ENCODE measurements at regions not wholly inside any gene's neighbourhood (a gene's known extent, or its start where the extent isn't known, plus 50 kb on each side); places are given as distances from the start of the nearest gene placed in this dataset.

GRCh38 chr3:150096700-150097587, 126.2 kb upstream of the PFN2 start:
- peak overlapping the region; percentile 66 for H2BK5ac ChIP-seq (ENCODE audit: low read length)
- no peak overlapping the region for H3K4me3 ChIP-seq (ENCODE audit: low read length)

GRCh38 chr3:150094150-150094933, 123.6 kb upstream of the PFN2 start:
- no peak overlapping the region for H3K27ac ChIP-seq (ENCODE audit: low read depth, low read length)
- no peak overlapping the region for H3K56ac ChIP-seq (ENCODE audit: low read length)
- H3K36me3 ChIP-seq (ENCODE audit: control insufficient read depth, insufficient read depth, low read length): no peaks in the 10 kb centered on the region
- H3K79me1 ChIP-seq (ENCODE audit: low read length): no peaks in the 10 kb centered on the region
- no peaks in the 10 kb centered on the region for H3K27me3 ChIP-seq (ENCODE audit: insufficient read depth, low read length, poor library complexity)
- H3K4me1 ChIP-seq (ENCODE audit: control insufficient read depth, low read depth, low read length): peaks cover 11% of the 10 kb centered on the region
- H3K23ac ChIP-seq (ENCODE audit: low read length): no peak overlapping the region
- H4K5ac ChIP-seq (ENCODE audit: low read length): no peak overlapping the region
- H3K18ac ChIP-seq (ENCODE audit: low read length): no peak overlapping the region
- H2BK120ac ChIP-seq (ENCODE audit: low read depth, low read length): no peak overlapping the region
- WGBS (ENCODE audit: extremely low coverage, insufficient coverage, low lambda C conversion rate): no CpG with 5 or more reads among the region's 7 CpGs
- no peak overlapping the region for H3K4me2 ChIP-seq (ENCODE audit: low read length)
- H4K8ac ChIP-seq (ENCODE audit: low read depth, low read length): no peak overlapping the region
- no peak overlapping the region for H3K9ac ChIP-seq (ENCODE audit: low read length)
- no peak overlapping the region for H2BK15ac ChIP-seq (replicated peaks; ENCODE audit: low read depth)
- no peak overlapping the region for H2BK5ac ChIP-seq (ENCODE audit: low read length)
- DNase-seq: peak; percentile 47
- no peaks in the 10 kb centered on the region for H3K79me2 ChIP-seq (ENCODE audit: control insufficient read depth, insufficient read depth, low read length)
- no peak overlapping the region for H2AK5ac ChIP-seq (ENCODE audit: low read length)
- H3K4ac ChIP-seq (ENCODE audit: low read depth, low read length): no peak overlapping the region
- H3K4me3 ChIP-seq (ENCODE audit: low read length): no peak overlapping the region

More at GRCh38 chr3:150096700-150097587, 126.2 kb upstream of the PFN2 start:
- peak overlapping the region; percentile 15 for H3K9ac ChIP-seq (ENCODE audit: low read length)
- H3K4ac ChIP-seq (ENCODE audit: low read depth, low read length): peak overlapping the region; percentile 62
- H3K27me3 ChIP-seq (ENCODE audit: insufficient read depth, low read length, poor library complexity): no peaks in the 10 kb centered on the region
- H3K36me3 ChIP-seq (ENCODE audit: control insufficient read depth, insufficient read depth, low read length): no peaks in the 10 kb centered on the region
- peak overlapping the region; percentile 35 for H2AK5ac ChIP-seq (ENCODE audit: low read length)
- no peak overlapping the region for H4K5ac ChIP-seq (ENCODE audit: low read length)
- no peaks in the 10 kb centered on the region for H3K79me2 ChIP-seq (ENCODE audit: control insufficient read depth, insufficient read depth, low read length)
- H3K4me1 ChIP-seq (ENCODE audit: control insufficient read depth, low read depth, low read length): peaks cover 11% of the 10 kb centered on the region
- H3K18ac ChIP-seq (ENCODE audit: low read length): peak overlapping the region; percentile 65
- H4K8ac ChIP-seq (ENCODE audit: low read depth, low read length): no peak overlapping the region
- H3K23ac ChIP-seq (ENCODE audit: low read length): no peak overlapping the region
- H2BK120ac ChIP-seq (ENCODE audit: low read depth, low read length): peak overlapping the region; percentile 74
- H3K27ac ChIP-seq (ENCODE audit: low read depth, low read length): peak overlapping the region; percentile 70
- peak; percentile 94 for DNase-seq
- no peak overlapping the region for H3K4me2 ChIP-seq (ENCODE audit: low read length)
- WGBS (ENCODE audit: extremely low coverage, insufficient coverage, low lambda C conversion rate): no CpG with 5 or more reads among the region's 3 CpGs
- no peak overlapping the region for H2BK15ac ChIP-seq (replicated peaks; ENCODE audit: low read depth)
- no peaks in the 10 kb centered on the region for H3K79me1 ChIP-seq (ENCODE audit: low read length)
- peak overlapping the region; percentile 72 for H3K56ac ChIP-seq (ENCODE audit: low read length)

- H2BK5ac ChIP-seq (ENCODE audit: low read length): no peak overlapping the region
- H2BK15ac ChIP-seq (replicated peaks; ENCODE audit: low read depth): no peak overlapping the region
- no peak overlapping the region for H3K4me2 ChIP-seq (ENCODE audit: low read length)
- no peak overlapping the region for H4K8ac ChIP-seq (ENCODE audit: low read depth, low read length)
- H3K4me1 ChIP-seq (ENCODE audit: control insufficient read depth, low read depth, low read length): peaks cover 6% of the 10 kb centered on the region
- H3K4me3 ChIP-seq (ENCODE audit: low read length): no peak overlapping the region
- H2BK120ac ChIP-seq (ENCODE audit: low read depth, low read length): no peak overlapping the region
- no peaks in the 10 kb centered on the region for H3K27me3 ChIP-seq (ENCODE audit: insufficient read depth, low read length, poor library complexity)
- H3K9ac ChIP-seq (ENCODE audit: low read length): no peak overlapping the region
- DNase-seq: no peak
- no peak overlapping the region for H3K56ac ChIP-seq (ENCODE audit: low read length)
- H3K23ac ChIP-seq (ENCODE audit: low read length): no peak overlapping the region
- H3K4ac ChIP-seq (ENCODE audit: low read depth, low read length): no peak overlapping the region
- WGBS (ENCODE audit: extremely low coverage, insufficient coverage, low lambda C conversion rate): no CpG with 5 or more reads among the region's 4 CpGs
- H3K36me3 ChIP-seq (ENCODE audit: control insufficient read depth, insufficient read depth, low read length): no peaks in the 10 kb centered on the region
- no peaks in the 10 kb centered on the region for H3K79me1 ChIP-seq (ENCODE audit: low read length)
- H3K18ac ChIP-seq (ENCODE audit: low read length): no peak overlapping the region
- no peak overlapping the region for H3K27ac ChIP-seq (ENCODE audit: low read depth, low read length)
- H2AK5ac ChIP-seq (ENCODE audit: low read length): no peak overlapping the region
- no peaks in the 10 kb centered on the region for H3K79me2 ChIP-seq (ENCODE audit: control insufficient read depth, insufficient read depth, low read length)
- H4K5ac ChIP-seq (ENCODE audit: low read length): no peak overlapping the region
These were observed 120.9 kb upstream of the PFN2 start for GRCh38 chr3:150091626-150092025.

GRCh38 chr3:150090877-150091276, 120.2 kb upstream of the PFN2 start:
- H3K27me3 ChIP-seq (ENCODE audit: insufficient read depth, low read length, poor library complexity): no peaks in the 10 kb centered on the region
- H4K8ac ChIP-seq (ENCODE audit: low read depth, low read length): no peak overlapping the region
- no peak overlapping the region for H3K27ac ChIP-seq (ENCODE audit: low read depth, low read length)
- H2BK5ac ChIP-seq (ENCODE audit: low read length): no peak overlapping the region
- no peak overlapping the region for H3K4ac ChIP-seq (ENCODE audit: low read depth, low read length)
- no CpG with 5 or more reads among the region's 2 CpGs for WGBS (ENCODE audit: extremely low coverage, insufficient coverage, low lambda C conversion rate)
- DNase-seq: no peak
- no peaks in the 10 kb centered on the region for H3K36me3 ChIP-seq (ENCODE audit: control insufficient read depth, insufficient read depth, low read length)
- no peaks in the 10 kb centered on the region for H3K4me1 ChIP-seq (ENCODE audit: control insufficient read depth, low read depth, low read length)
- no peak overlapping the region for H2BK15ac ChIP-seq (replicated peaks; ENCODE audit: low read depth)
- no peak overlapping the region for H3K4me2 ChIP-seq (ENCODE audit: low read length)
- no peak overlapping the region for H3K56ac ChIP-seq (ENCODE audit: low read length)
- no peak overlapping the region for H4K5ac ChIP-seq (ENCODE audit: low read length)
- H3K79me1 ChIP-seq (ENCODE audit: low read length): no peaks in the 10 kb centered on the region
- no peak overlapping the region for H2BK120ac ChIP-seq (ENCODE audit: low read depth, low read length)
- H2AK5ac ChIP-seq (ENCODE audit: low read length): no peak overlapping the region
- H3K79me2 ChIP-seq (ENCODE audit: control insufficient read depth, insufficient read depth, low read length): no peaks in the 10 kb centered on the region
- no peak overlapping the region for H3K23ac ChIP-seq (ENCODE audit: low read length)
- H3K9ac ChIP-seq (ENCODE audit: low read length): no peak overlapping the region
- no peak overlapping the region for H3K4me3 ChIP-seq (ENCODE audit: low read length)
- no peak overlapping the region for H3K18ac ChIP-seq (ENCODE audit: low read length)

GRCh38 chr3:150090006-150090405, 119.3 kb upstream of the PFN2 start:
- Histone ChIP-seq H3K36me3 (ENCODE audit: control insufficient read depth, insufficient read depth, low read length) (no peaks in the 10 kb centered on the region), H2AK5ac (ENCODE audit: low read length) (no peak overlapping the region), H3K4me2 (ENCODE audit: low read length) (no peak overlapping the region), H2BK120ac (ENCODE audit: low read depth, low read length) (no peak overlapping the region), H3K4ac (ENCODE audit: low read depth, low read length) (no peak overlapping the region), H3K9ac (ENCODE audit: low read length) (no peak overlapping the region), H2BK15ac (replicated peaks; ENCODE audit: low read depth) (no peak overlapping the region), H3K18ac (ENCODE audit: low read length) (no peak overlapping the region), H4K5ac (ENCODE audit: low read length) (no peak overlapping the region), H3K4me3 (ENCODE audit: low read length) (no peak overlapping the region), H3K56ac (ENCODE audit: low read length) (no peak overlapping the region), H3K4me1 (ENCODE audit: control insufficient read depth, low read depth, low read length) (no peaks in the 10 kb centered on the region), H3K79me1 (ENCODE audit: low read length) (no peaks in the 10 kb centered on the region), H2BK5ac (ENCODE audit: low read length) (no peak overlapping the region), H4K8ac (ENCODE audit: low read depth, low read length) (no peak overlapping the region), H3K27me3 (ENCODE audit: insufficient read depth, low read length, poor library complexity) (no peaks in the 10 kb centered on the region), H3K79me2 (ENCODE audit: control insufficient read depth, insufficient read depth, low read length) (no peaks in the 10 kb centered on the region), H3K27ac (ENCODE audit: low read depth, low read length) (no peak overlapping the region), H3K23ac (ENCODE audit: low read length) (no peak overlapping the region)
- WGBS (ENCODE audit: extremely low coverage, insufficient coverage, low lambda C conversion rate): no CpG with 5 or more reads among the region's 4 CpGs
- DNase-seq: no peak

Data from mesendoderm (in vitro differentiated cells).